ENCODE measurements at regions not wholly inside any gene's neighbourhood (a gene's known extent, or its start where the extent isn't known, plus 50 kb on each side); places are given as distances from the start of the nearest gene placed in this dataset.

DNA sequence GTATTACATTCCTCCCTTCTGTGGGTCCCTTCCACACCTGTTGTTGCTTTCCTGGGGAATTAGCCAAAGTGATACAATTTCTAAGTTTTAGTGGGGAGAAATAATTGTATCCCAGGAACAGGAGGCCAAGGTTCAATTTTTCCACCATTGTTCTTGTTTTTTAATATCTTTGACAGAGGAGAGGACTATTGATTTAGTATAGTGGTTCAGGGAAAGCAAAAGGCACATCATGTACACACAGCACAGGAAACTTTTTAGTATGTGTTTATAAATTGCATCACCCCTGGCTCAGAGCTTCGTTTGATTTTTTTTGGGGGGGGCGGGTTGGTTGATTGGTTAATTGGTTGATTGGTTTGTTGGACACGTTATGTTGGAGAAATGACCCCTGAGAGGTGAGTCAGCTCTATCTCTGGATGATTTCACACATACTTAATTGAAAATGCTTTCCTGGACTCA, 431.6 kb downstream of the PID1 start:
- no peaks in the 10 kb centered on the region for H4K20me1 ChIP-seq (replicated peaks; ENCODE audit: control insufficient read depth, extremely low read depth, insufficient read depth, low read length)
- peaks cover 4% of the 10 kb centered on the region for H3K9me3 ChIP-seq (replicated peaks; ENCODE audit: control insufficient read depth, insufficient read depth, low read length)
- no peaks in the 10 kb centered on the region for H3K4me1 ChIP-seq (ENCODE audit: control insufficient read depth, extremely low read depth, insufficient read depth, low read length)
- H3K79me2 ChIP-seq (ENCODE audit: control insufficient read depth, insufficient read depth, low read length), result no peaks in the 10 kb centered on the region
- H3K27ac ChIP-seq (ENCODE audit: insufficient read depth, low read depth, low read length), result no peak overlapping the region
- dilution Hi-C loops (cut with MboI; ENCODE audit: extremely low pct_ligation_motif_present, low sequenced_read_pairs), result no loop called here
- H3K9ac ChIP-seq (replicated peaks; ENCODE audit: extremely low read depth, insufficient read depth, low read length), result no peak overlapping the region
- no peak for FAIRE-seq
- no peaks in the 10 kb centered on the region for H3K36me3 ChIP-seq (ENCODE audit: control insufficient read depth in 2 of 2, extremely low read depth in 1 of 2, insufficient read depth in 2 of 2, low read length in 2 of 2)
- H3K4me2 ChIP-seq (ENCODE audit: insufficient read depth, low read length), result no peak overlapping the region
- ChIA-PET CTCF (no interaction called here), POLR2A (no interaction called here)
- no peak overlapping the region for H2AFZ ChIP-seq (ENCODE audit: low read depth, low read length)
- H3K4me3 ChIP-seq (replicated peaks in 1 of 3; ENCODE audit: insufficient read depth in 1 of 3, low read depth in 1 of 3, low read length in 3 of 3), result no peak overlapping the region
- TF ChIP-seq, protein P1, sequence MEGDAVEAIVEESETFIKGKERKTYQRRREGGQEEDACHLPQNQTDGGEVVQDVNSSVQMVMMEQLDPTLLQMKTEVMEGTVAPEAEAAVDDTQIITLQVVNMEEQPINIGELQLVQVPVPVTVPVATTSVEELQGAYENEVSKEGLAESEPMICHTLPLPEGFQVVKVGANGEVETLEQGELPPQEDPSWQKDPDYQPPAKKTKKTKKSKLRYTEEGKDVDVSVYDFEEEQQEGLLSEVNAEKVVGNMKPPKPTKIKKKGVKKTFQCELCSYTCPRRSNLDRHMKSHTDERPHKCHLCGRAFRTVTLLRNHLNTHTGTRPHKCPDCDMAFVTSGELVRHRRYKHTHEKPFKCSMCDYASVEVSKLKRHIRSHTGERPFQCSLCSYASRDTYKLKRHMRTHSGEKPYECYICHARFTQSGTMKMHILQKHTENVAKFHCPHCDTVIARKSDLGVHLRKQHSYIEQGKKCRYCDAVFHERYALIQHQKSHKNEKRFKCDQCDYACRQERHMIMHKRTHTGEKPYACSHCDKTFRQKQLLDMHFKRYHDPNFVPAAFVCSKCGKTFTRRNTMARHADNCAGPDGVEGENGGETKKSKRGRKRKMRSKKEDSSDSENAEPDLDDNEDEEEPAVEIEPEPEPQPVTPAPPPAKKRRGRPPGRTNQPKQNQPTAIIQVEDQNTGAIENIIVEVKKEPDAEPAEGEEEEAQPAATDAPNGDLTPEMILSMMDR (IDR thresholded peaks at IDR 0.05; ENCODE audit: extremely low read depth in 1 of 2, insufficient read depth in 1 of 2, low read depth in 1 of 2, low read length in 2 of 2), result no peak
- TF ChIP-seq GATA2 (IDR thresholded peaks at IDR 0.05; ENCODE audit: insufficient read depth, insufficient read length, low read depth, low read length), result no peak
- TF ChIP-seq, protein P2, sequence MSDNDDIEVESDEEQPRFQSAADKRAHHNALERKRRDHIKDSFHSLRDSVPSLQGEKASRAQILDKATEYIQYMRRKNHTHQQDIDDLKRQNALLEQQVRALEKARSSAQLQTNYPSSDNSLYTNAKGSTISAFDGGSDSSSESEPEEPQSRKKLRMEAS (IDR thresholded peaks at IDR 0.05; ENCODE audit: insufficient read depth, insufficient read length), result no peak
- no peak for TF ChIP-seq MYC (IDR thresholded peaks at IDR 0.05; ENCODE audit: low read depth, low read length)
- DNase-seq (ENCODE audit: low read depth, low spot score), result no peak
- intact Hi-C loops (cut with micrococcal nuclease), result no loop called here
- H3K27me3 ChIP-seq (ENCODE audit: control insufficient read depth in 2 of 2, insufficient read depth in 2 of 2, low read length in 2 of 2), result no peaks in the 10 kb centered on the region
- BruUV-seq (replicated peaks), result no TSS peak
- no peaks in the 10 kb centered on the region for H3K9me1 ChIP-seq (replicated peaks; ENCODE audit: control insufficient read depth, extremely low read depth, insufficient read depth, low read length)

DNA sequence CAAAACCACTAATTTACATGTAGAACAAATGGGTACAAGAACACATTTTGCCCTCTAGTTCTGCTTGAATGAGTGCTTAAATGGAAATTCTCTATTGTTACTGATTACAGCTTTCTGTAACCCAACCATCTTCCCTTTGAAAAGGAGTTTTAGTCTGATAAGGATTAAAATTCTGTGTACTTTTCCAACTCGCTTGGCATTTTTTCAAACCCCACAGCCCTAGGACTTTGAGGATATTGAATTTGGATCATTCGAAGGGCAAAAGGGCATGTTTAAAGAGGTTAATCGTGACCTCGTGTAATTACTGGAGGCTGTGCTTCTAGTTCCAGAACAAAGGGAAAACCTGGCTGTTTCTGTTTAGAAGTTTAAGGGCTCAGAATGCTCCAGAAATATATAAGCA, 432.3 kb downstream of the PID1 start:
- TF ChIP-seq EZH2 (IDR thresholded peaks at IDR 0.05; ENCODE audit: borderline replicate concordance, low read depth, low read length, severe bottlenecking) (no peak), JUN (IDR thresholded peaks at IDR 0.05; ENCODE audit: borderline replicate concordance, insufficient read depth, insufficient read length, low read depth) (no peak), MYC (IDR thresholded peaks at IDR 0.05; ENCODE audit: low read depth, low read length) (no peak), POLR2A (IDR thresholded peaks at IDR 0.05; ENCODE audit: low read depth, low read length) (no peak), GATA2 (IDR thresholded peaks at IDR 0.05; ENCODE audit: insufficient read depth, insufficient read length, low read depth, low read length) (no peak), POLR2AphosphoS5 (IDR thresholded peaks at IDR 0.05; ENCODE audit: insufficient read depth, low read depth, low read length) (no peak), FOS (IDR thresholded peaks at IDR 0.05; ENCODE audit: borderline replicate concordance, insufficient read depth, low read length) (no peak)
- TF ChIP-seq, protein P1 (IDR thresholded peaks at IDR 0.05; ENCODE audit: extremely low read depth in 1 of 2, insufficient read depth in 1 of 2, low read depth in 1 of 2, low read length in 2 of 2), result no peak
- TF ChIP-seq, protein P2 (IDR thresholded peaks at IDR 0.05; ENCODE audit: insufficient read depth, insufficient read length), result no peak
- peaks cover 5% of the 10 kb centered on the region for H3K9me3 ChIP-seq (replicated peaks; ENCODE audit: control insufficient read depth, insufficient read depth, low read length)
- H3K36me3 ChIP-seq (ENCODE audit: control insufficient read depth in 2 of 2, extremely low read depth in 1 of 2, insufficient read depth in 2 of 2, low read length in 2 of 2), result no peaks in the 10 kb centered on the region
- no TSS peak for BruUV-seq (replicated peaks)
- H2AFZ ChIP-seq (ENCODE audit: low read depth, low read length), result no peak overlapping the region
- no peaks in the 10 kb centered on the region for H3K27me3 ChIP-seq (ENCODE audit: control insufficient read depth in 2 of 2, insufficient read depth in 2 of 2, low read length in 2 of 2)
- H3K4me3 ChIP-seq (replicated peaks in 1 of 3; ENCODE audit: insufficient read depth in 1 of 3, low read depth in 1 of 3, low read length in 3 of 3), result no peak overlapping the region
- H3K27ac ChIP-seq (ENCODE audit: insufficient read depth, low read depth, low read length), result no peak overlapping the region
- DNase-seq (ENCODE audit: low read depth, low spot score), result no peak
- H3K4me2 ChIP-seq (ENCODE audit: insufficient read depth, low read length), result no peak overlapping the region
- no peaks in the 10 kb centered on the region for H3K9me1 ChIP-seq (replicated peaks; ENCODE audit: control insufficient read depth, extremely low read depth, insufficient read depth, low read length)
- no peaks in the 10 kb centered on the region for H3K4me1 ChIP-seq (ENCODE audit: control insufficient read depth, extremely low read depth, insufficient read depth, low read length)
- ChIA-PET POLR2A (no interaction called here), CTCF (no interaction called here)
- dilution Hi-C loops (cut with MboI; ENCODE audit: extremely low pct_ligation_motif_present, low sequenced_read_pairs) (no loop called here), intact Hi-C loops (cut with micrococcal nuclease) (no loop called here)
- H4K20me1 ChIP-seq (replicated peaks; ENCODE audit: control insufficient read depth, extremely low read depth, insufficient read depth, low read length), result no peaks in the 10 kb centered on the region
- H3K79me2 ChIP-seq (ENCODE audit: control insufficient read depth, insufficient read depth, low read length), result no peaks in the 10 kb centered on the region
- no peak overlapping the region for H3K9ac ChIP-seq (replicated peaks; ENCODE audit: extremely low read depth, insufficient read depth, low read length)
- no peak for FAIRE-seq

Data from endothelial cell of umbilical vein (primary cell).